ENCODE measurements at regions not wholly inside any gene's neighbourhood (a gene's known extent, or its start where the extent isn't known, plus 50 kb on each side); places are given as distances from the start of the nearest gene placed in this dataset.

DNA sequence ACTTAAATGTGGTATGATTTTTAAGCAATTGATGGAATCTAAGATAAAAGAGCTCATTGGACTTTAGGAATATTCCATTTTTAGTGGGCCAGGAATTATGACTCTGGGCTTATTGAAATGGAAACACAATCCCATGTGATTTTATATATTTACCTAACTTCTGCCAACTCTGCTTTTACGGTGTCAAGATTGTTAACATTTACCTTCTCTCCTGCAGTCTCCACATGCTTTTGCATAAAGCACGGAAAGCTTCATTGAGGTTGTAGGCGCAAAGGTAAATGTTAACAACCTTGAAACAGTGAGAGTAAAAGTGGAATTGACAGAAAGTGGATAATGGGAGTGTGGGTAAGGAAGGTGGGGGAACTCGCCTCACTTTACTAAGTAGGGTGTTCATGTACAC lies 468.1 kb downstream of the PMP22 start:
- DNase-seq (ENCODE audit: low read depth): no peak
- no peak overlapping the region for H3K4me3 ChIP-seq (ENCODE audit: low read depth, low read length)
- no peak for TF ChIP-seq CTCF (IDR thresholded peaks at IDR 0.05; ENCODE audit: insufficient read depth, low read length, severe bottlenecking)
- FAIRE-seq: no peak
- no peaks in the 10 kb centered on the region for H3K27me3 ChIP-seq (ENCODE audit: control insufficient read depth, insufficient read depth, low read length)
- H3K36me3 ChIP-seq (ENCODE audit: control insufficient read depth, insufficient read depth, low read length): no peaks in the 10 kb centered on the region

- FAIRE-seq: no peak
- H3K36me3 ChIP-seq (ENCODE audit: control insufficient read depth, insufficient read depth, low read length): no peaks in the 10 kb centered on the region
- no peaks in the 10 kb centered on the region for H3K27me3 ChIP-seq (ENCODE audit: control insufficient read depth, insufficient read depth, low read length)
- TF ChIP-seq CTCF (IDR thresholded peaks at IDR 0.05; ENCODE audit: insufficient read depth, low read length, severe bottlenecking): no peak
- DNase-seq (ENCODE audit: low read depth): no peak
- no peak overlapping the region for H3K4me3 ChIP-seq (ENCODE audit: low read depth, low read length)
Measured at GRCh38 chr17:14794961-14795360, 470.2 kb downstream of the PMP22 start.

DNA sequence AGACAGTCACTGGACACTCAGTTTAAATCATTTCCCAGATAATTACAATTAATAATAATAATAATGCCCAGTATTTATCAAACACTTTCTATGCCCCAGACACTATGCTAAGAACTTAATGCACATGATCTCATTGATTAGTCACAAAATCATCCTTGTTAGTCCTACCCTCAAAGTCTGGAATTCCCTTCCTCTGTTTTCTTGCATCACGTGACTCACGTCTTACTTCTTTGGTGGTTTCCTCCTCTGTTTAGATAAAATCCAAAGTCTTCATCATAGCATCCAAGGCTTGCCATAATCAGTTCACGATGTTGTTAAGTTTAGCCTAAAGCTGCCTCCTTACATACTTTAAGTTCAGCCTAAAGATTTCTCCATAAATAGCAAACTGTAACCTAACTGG lies 471.9 kb downstream of the PMP22 start:
- no peak for FAIRE-seq
- DNase-seq (ENCODE audit: low read depth): peak; percentile 91

GRCh38 chr17:14792746-14793145 lies 472.4 kb downstream of the PMP22 start:
- no peaks in the 10 kb centered on the region for H3K27me3 ChIP-seq (ENCODE audit: control insufficient read depth, insufficient read depth, low read length)
- TF ChIP-seq CTCF (IDR thresholded peaks at IDR 0.05; ENCODE audit: insufficient read depth, low read length, severe bottlenecking): no peak
- DNase-seq (ENCODE audit: low read depth): peak; percentile 82
- H3K36me3 ChIP-seq (ENCODE audit: control insufficient read depth, insufficient read depth, low read length): no peaks in the 10 kb centered on the region
- FAIRE-seq: no peak
- H3K4me3 ChIP-seq (ENCODE audit: low read depth, low read length): no peak overlapping the region

More for the DNA sequence above, 471.9 kb downstream of the PMP22 start:
- Histone ChIP-seq H3K4me3 (ENCODE audit: low read depth, low read length) (no peak overlapping the region), H3K27me3 (ENCODE audit: control insufficient read depth, insufficient read depth, low read length) (no peaks in the 10 kb centered on the region), H3K36me3 (ENCODE audit: control insufficient read depth, insufficient read depth, low read length) (no peaks in the 10 kb centered on the region)
- no peak for TF ChIP-seq CTCF (IDR thresholded peaks at IDR 0.05; ENCODE audit: insufficient read depth, low read length, severe bottlenecking)

DNA sequence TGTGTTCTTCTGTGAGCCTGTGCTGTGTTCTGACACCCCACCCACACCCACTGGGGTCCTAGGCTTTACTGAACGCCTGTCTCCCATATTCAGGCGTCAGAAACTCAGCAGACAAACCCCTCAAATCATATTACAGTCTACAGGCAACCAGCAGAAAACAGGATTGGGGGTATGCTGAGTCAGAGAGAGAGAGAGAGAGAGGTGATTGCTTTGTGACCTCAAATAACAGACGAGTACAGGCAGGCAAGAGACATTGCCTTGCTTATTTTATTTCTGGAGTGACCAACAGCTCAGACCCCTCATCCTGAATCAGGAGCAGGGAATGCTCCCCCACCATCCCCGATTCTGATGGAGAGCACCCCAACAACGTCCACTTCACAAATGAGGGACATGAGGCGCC lies 473.9 kb downstream of the PMP22 start:
- no peak for TF ChIP-seq CTCF (IDR thresholded peaks at IDR 0.05; ENCODE audit: insufficient read depth, low read length, severe bottlenecking)
- DNase-seq (ENCODE audit: low read depth): peak; percentile 76
- no peak for FAIRE-seq
- H3K27me3 ChIP-seq (ENCODE audit: control insufficient read depth, insufficient read depth, low read length): no peaks in the 10 kb centered on the region
- H3K36me3 ChIP-seq (ENCODE audit: control insufficient read depth, insufficient read depth, low read length): no peaks in the 10 kb centered on the region
- H3K4me3 ChIP-seq (ENCODE audit: low read depth, low read length): no peak overlapping the region

- DNase-seq (ENCODE audit: low read depth) (no peak), FAIRE-seq (no peak)
- Histone ChIP-seq H3K4me3 (ENCODE audit: low read depth, low read length) (no peak overlapping the region), H3K36me3 (ENCODE audit: control insufficient read depth, insufficient read depth, low read length) (no peaks in the 10 kb centered on the region), H3K27me3 (ENCODE audit: control insufficient read depth, insufficient read depth, low read length) (no peaks in the 10 kb centered on the region)
- TF ChIP-seq CTCF (IDR thresholded peaks at IDR 0.05; ENCODE audit: insufficient read depth, low read length, severe bottlenecking): no peak
Measured at GRCh38 chr17:14790521-14790920, 474.6 kb downstream of the PMP22 start.

All from bronchial epithelial cell (primary cell).